ENCODE measurements at regions not wholly inside any gene's neighbourhood (a gene's known extent, or its start where the extent isn't known, plus 50 kb on each side); places are given as distances from the start of the nearest gene placed in this dataset.

GRCh38 chr17:13346996-13347762 lies 254.6 kb downstream of the HS3ST3A1 start:
- 69 to 78% (median 73%) methylated on average over 10 of the region's 10 CpGs for WGBS, 4 donors
- Histone ChIP-seq H3K4me1 (no peaks in the 10 kb centered on the region), H3K4me3 (no peak overlapping the region), H3K27ac (no peak overlapping the region), H3K27me3 (no peaks in the 10 kb centered on the region), H3K36me3 (no peaks in the 10 kb centered on the region), H3K9me3 (peaks cover 0 to 6% (median 0%) of the 10 kb centered on the region in 12 donors)
- no peak for TF ChIP-seq POLR2A (IDR thresholded peaks at IDR 0.05)
- no peak for TF ChIP-seq CTCF (IDR thresholded peaks at IDR 0.05)
- ATAC-seq (peak in 1 of 4 donors; percentile 80), DNase-seq (peak in 1 of 5 donors; percentile 30)
- intact Hi-C loops (cut with DNase I), result no loop called here

- Histone ChIP-seq H3K27ac (no peak overlapping the region), H3K36me3 (no peaks in the 10 kb centered on the region), H3K4me1 (no peaks in the 10 kb centered on the region), H3K9me3 (peaks cover 0 to 6% (median 0%) of the 10 kb centered on the region in 12 donors), H3K27me3 (no peaks in the 10 kb centered on the region), H3K4me3 (no peak overlapping the region)
- WGBS, 4 donors, result 88 to 96% (median 94%) methylated on average over 5 of the region's 5 CpGs
- no peak for TF ChIP-seq POLR2A (IDR thresholded peaks at IDR 0.05)
- TF ChIP-seq CTCF (IDR thresholded peaks at IDR 0.05), result no peak
- ATAC-seq (no peak), DNase-seq (no peak)
- intact Hi-C loops (cut with DNase I), result no loop called here
These were observed 255.1 kb downstream of the HS3ST3A1 start for GRCh38 chr17:13346592-13346991.

- Histone ChIP-seq H3K4me3 (no peak overlapping the region), H3K27me3 (no peaks in the 10 kb centered on the region), H3K27ac (no peak overlapping the region), H3K4me1 (no peaks in the 10 kb centered on the region), H3K36me3 (no peaks in the 10 kb centered on the region), H3K9me3 (peaks cover 0 to 6% (median 0%) of the 10 kb centered on the region in 12 donors)
- no peak for DNase-seq
- ATAC-seq, result peak in 2 of 4 donors; percentile 20 to 51
- TF ChIP-seq POLR2A (IDR thresholded peaks at IDR 0.05) (no peak), CTCF (IDR thresholded peaks at IDR 0.05) (no peak)
- intact Hi-C loops (cut with DNase I), result no loop called here
- WGBS, 4 donors, result 60 to 74% (median 69%) methylated on average over 2 of the region's 2 CpGs
These were observed 255.6 kb downstream of the HS3ST3A1 start for GRCh38 chr17:13346081-13346533.

GRCh38 chr17:13338421-13338820 lies 263.3 kb downstream of the HS3ST3A1 start:
- no peak for DNase-seq
- Histone ChIP-seq H3K27ac (peak overlapping the region in 2 of 12 donors; percentile 22 to 61), H3K4me3 (peak overlapping the region in 8 of 12 donors; percentile 36 to 50 (median 42)), H3K9me3 (no peaks in the 10 kb centered on the region), H3K27me3 (peaks cover 0 to 3% (median 0%) of the 10 kb centered on the region in 9 donors), H3K36me3 (no peaks in the 10 kb centered on the region), H3K4me1 (peaks cover 0 to 5% (median 0%) of the 10 kb centered on the region in 12 donors)
- ATAC-seq, result no peak
- WGBS, 4 donors, result 79 to 86% (median 84%) methylated on average over 1 of the region's 1 CpG
- TF ChIP-seq CTCF (IDR thresholded peaks at IDR 0.05) (no peak), POLR2A (IDR thresholded peaks at IDR 0.05) (no peak)
- intact Hi-C loops (cut with DNase I), result loop anchor here (2.0 to 10.0 kb wide), 9 partner anchors 226 to 1586 kb away; partner anchors contain the start of gene HS3ST3B1 (in 7 of the 10)

Measured in heart left ventricle (tissue), 16 donors.